ENCODE measurements at regions not wholly inside any gene's neighbourhood (a gene's known extent, or its start where the extent isn't known, plus 50 kb on each side); places are given as distances from the start of the nearest gene placed in this dataset.

- CTCF ChIA-PET: no interaction called here
- H3K27ac ChIP-seq (ENCODE audit: extremely low read depth, low read depth, low read length): no peak overlapping the region
- peaks cover 2% of the 10 kb centered on the region; the same call in 1 of the 2 replicates for H3K4me1 ChIP-seq (ENCODE audit: control insufficient read depth, insufficient read depth, low read length)
- H3K4me3 ChIP-seq (ENCODE audit: low read depth, low read length): no peak overlapping the region
- H3K36me3 ChIP-seq (ENCODE audit: control insufficient read depth in 2 of 2, insufficient read depth in 1 of 2, low read length in 2 of 2): no peaks in the 10 kb centered on the region
- H3K9me3 ChIP-seq (ENCODE audit: control insufficient read depth, insufficient read depth, low read depth, low read length): no peaks in the 10 kb centered on the region
- TF ChIP-seq ZNF785 (tag by site-specific recombination; IDR thresholded peaks at IDR 0.05) (no peak), ZNF223 (tag by site-specific recombination; IDR thresholded peaks at IDR 0.05) (no peak), ZFHX2 (tag by site-specific recombination; conservative IDR thresholded peaks at IDR 0.05) (0 out of 2 replicates have a peak, but pooled peaks have one; percentile 7), ZIC2 (tag by site-specific recombination; IDR thresholded peaks at IDR 0.05) (no peak), ZSCAN30 (tag by site-specific recombination; IDR thresholded peaks at IDR 0.05) (no peak), ZNF433 (tag by site-specific recombination; IDR thresholded peaks at IDR 0.05; ENCODE audit: low read depth) (no peak)
- POLR2A ChIA-PET: no interaction called here
Measured at GRCh38 chr15:35657679-35658311, 111.8 kb upstream of the DPH6 start.

- CTCF ChIA-PET: no interaction called here
- POLR2A ChIA-PET: no interaction called here
- Histone ChIP-seq H3K4me1 (ENCODE audit: control insufficient read depth, insufficient read depth, low read length) (no peaks in the 10 kb centered on the region), H3K9me3 (ENCODE audit: control insufficient read depth, insufficient read depth, low read depth, low read length) (no peaks in the 10 kb centered on the region), H3K4me3 (ENCODE audit: low read depth, low read length) (no peak overlapping the region), H3K36me3 (ENCODE audit: control insufficient read depth in 2 of 2, insufficient read depth in 1 of 2, low read length in 2 of 2) (no peaks in the 10 kb centered on the region), H3K27ac (ENCODE audit: extremely low read depth, low read depth, low read length) (no peak overlapping the region)
- TF ChIP-seq ZNF621 (tag by site-specific recombination; IDR thresholded peaks at IDR 0.05) (no peak), ZNF211 (tag by site-specific recombination; IDR thresholded peaks at IDR 0.05; ENCODE audit: low read depth) (no peak), ZNF670 (tag by site-specific recombination; IDR thresholded peaks at IDR 0.05; ENCODE audit: low read depth) (no peak), HOXD13 (CRISPR knock-in tag; IDR thresholded peaks at IDR 0.05; ENCODE audit: borderline replicate concordance) (no peak), SCRT1 (tag by site-specific recombination; IDR thresholded peaks at IDR 0.05; ENCODE audit: borderline replicate concordance) (no peak), ZNF423 (tag by site-specific recombination; IDR thresholded peaks at IDR 0.05) (no peak), ZNF623 (tag by site-specific recombination; IDR thresholded peaks at IDR 0.05) (no peak), SCRT2 (tag by site-specific recombination; IDR thresholded peaks at IDR 0.05) (no peak), ZNF654 (tag by site-specific recombination; IDR thresholded peaks at IDR 0.05; ENCODE audit: low read depth) (no peak), YY1 (tag by site-specific recombination; IDR thresholded peaks at IDR 0.05) (no peak), ZNF449 (tag by site-specific recombination; IDR thresholded peaks at IDR 0.05) (no peak), ZNF354C (tag by site-specific recombination; IDR thresholded peaks at IDR 0.05; ENCODE audit: borderline replicate concordance, low read depth) (no peak)
- TF ChIP-seq, protein P1, sequence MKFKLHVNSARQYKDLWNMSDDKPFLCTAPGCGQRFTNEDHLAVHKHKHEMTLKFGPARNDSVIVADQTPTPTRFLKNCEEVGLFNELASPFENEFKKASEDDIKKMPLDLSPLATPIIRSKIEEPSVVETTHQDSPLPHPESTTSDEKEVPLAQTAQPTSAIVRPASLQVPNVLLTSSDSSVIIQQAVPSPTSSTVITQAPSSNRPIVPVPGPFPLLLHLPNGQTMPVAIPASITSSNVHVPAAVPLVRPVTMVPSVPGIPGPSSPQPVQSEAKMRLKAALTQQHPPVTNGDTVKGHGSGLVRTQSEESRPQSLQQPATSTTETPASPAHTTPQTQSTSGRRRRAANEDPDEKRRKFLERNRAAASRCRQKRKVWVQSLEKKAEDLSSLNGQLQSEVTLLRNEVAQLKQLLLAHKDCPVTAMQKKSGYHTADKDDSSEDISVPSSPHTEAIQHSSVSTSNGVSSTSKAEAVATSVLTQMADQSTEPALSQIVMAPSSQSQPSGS (tag by site-specific recombination; IDR thresholded peaks at IDR 0.05; ENCODE audit: low read depth): no peak
- TF ChIP-seq, protein P2, sequence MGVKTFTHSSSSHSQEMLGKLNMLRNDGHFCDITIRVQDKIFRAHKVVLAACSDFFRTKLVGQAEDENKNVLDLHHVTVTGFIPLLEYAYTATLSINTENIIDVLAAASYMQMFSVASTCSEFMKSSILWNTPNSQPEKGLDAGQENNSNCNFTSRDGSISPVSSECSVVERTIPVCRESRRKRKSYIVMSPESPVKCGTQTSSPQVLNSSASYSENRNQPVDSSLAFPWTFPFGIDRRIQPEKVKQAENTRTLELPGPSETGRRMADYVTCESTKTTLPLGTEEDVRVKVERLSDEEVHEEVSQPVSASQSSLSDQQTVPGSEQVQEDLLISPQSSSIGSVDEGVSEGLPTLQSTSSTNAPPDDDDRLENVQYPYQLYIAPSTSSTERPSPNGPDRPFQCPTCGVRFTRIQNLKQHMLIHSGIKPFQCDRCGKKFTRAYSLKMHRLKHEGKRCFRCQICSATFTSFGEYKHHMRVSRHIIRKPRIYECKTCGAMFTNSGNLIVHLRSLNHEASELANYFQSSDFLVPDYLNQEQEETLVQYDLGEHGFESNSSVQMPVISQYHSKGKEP (tag by site-specific recombination; IDR thresholded peaks at IDR 0.05): no peak
- TF ChIP-seq, protein P3, sequence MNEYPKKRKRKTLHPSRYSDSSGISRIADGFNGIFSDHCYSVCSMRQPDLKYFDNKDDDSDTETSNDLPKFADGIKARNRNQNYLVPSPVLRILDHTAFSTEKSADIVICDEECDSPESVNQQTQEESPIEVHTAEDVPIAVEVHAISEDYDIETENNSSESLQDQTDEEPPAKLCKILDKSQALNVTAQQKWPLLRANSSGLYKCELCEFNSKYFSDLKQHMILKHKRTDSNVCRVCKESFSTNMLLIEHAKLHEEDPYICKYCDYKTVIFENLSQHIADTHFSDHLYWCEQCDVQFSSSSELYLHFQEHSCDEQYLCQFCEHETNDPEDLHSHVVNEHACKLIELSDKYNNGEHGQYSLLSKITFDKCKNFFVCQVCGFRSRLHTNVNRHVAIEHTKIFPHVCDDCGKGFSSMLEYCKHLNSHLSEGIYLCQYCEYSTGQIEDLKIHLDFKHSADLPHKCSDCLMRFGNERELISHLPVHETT (tag by site-specific recombination; IDR thresholded peaks at IDR 0.05): no peak
Measured at GRCh38 chr15:35663956-35664355, 118.0 kb upstream of the DPH6 start.

Data from HEK293 (cell line).